Esophagus muscularis mucosa (tissue), 4 donors: ENCODE measurements at regions not wholly inside any gene's neighbourhood (a gene's known extent, or its start where the extent isn't known, plus 50 kb on each side); places are given as distances from the start of the nearest gene placed in this dataset.

Experiments
- DNase-seq: peaks from one replicate; pipeline ENCODE4 v3.0.0-alpha.2; 2017; ENCODE audit errors: extremely low spot score
- H3K27ac ChIP-seq, 4 donors: fragments of 200-600 bp; sonication (generic); replicated peaks in 1 of 4; 1 replicate in 3 of 4; 2 replicates in 1 of 4; pipeline ENCODE4 v1.5.1; 2016 to 2019; ENCODE audit warnings: mild to moderate bottlenecking in 1 of 4
- H3K27me3 ChIP-seq, 4 donors: fragments of 200-600 bp; sonication (generic); one replicate each; pipeline versions ENCODE4 v1.5.1 to v1.6.0; 2016 to 2019
- H3K36me3 ChIP-seq, 4 donors: fragments of 200-600 bp; sonication (generic); one replicate each; pipeline ENCODE4 v1.5.1; 2016 to 2019
- H3K4me1 ChIP-seq, 4 donors: fragments of 200-600 bp; sonication (generic); one replicate each; pipeline ENCODE4 v1.5.1; 2016 to 2019
- H3K4me3 ChIP-seq, 4 donors: fragments of 200-600 bp; sonication (generic); 1 replicate in 2 of 4; 2 replicates in 2 of 4; pipeline ENCODE4 v1.5.1; 2016 to 2019; ENCODE audit warnings: mild to moderate bottlenecking in 4 of 4, moderate library complexity in 1 of 4
- H3K9me3 ChIP-seq, 4 donors: fragments of 200-600 bp; sonication (generic); 1 replicate in 3 of 4; 2 replicates in 1 of 4; pipeline ENCODE4 v1.5.1; 2016 to 2019
- CTCF ChIP-seq, 3 experiments: fragments of 200-600 bp in 2 of 3; fragments of 450-650 bp in 1 of 3; sonication (generic) in 2 of 3; IDR thresholded peaks; one replicate each; pipeline ENCODE4 v1.5.1; 2017 to 2019; ENCODE audit warnings: antibody characterized with exemption in 3 of 3, mild to moderate bottlenecking in 2 of 3, moderate library complexity in 1 of 3
- EP300 ChIP-seq: sonication (generic); formaldehyde crosslinking; IDR thresholded peaks from one replicate; pipeline ENCODE4 v1.6.1; 2017; ENCODE audit warnings: antibody characterized with exemption
- POLR2A ChIP-seq: fragments of 450-650 bp; IDR thresholded peaks from one replicate; pipeline ENCODE4 v1.6.1; 2017; ENCODE audit warnings: antibody characterized with exemption, moderate library complexity, mild to moderate bottlenecking, low read depth
- POLR2AphosphoS5 ChIP-seq, 2 donors: sonication (generic); formaldehyde crosslinking; IDR thresholded peaks; one replicate each; pipeline ENCODE4 v1.6.1; 2017; ENCODE audit warnings: antibody characterized with exemption in 2 of 2
- WGBS: methylation state at CpG from one replicate; pipeline ENCODE4 v1.1.5; 2018; 5-methylcytosine and 5-hydroxymethylcytosine counted together
- intact Hi-C: fragments of 100-400 bp; cut with DNase I; formaldehyde crosslinking; loops from one replicate; pipeline ENCODE4 v1.15.1; 2023

- intact Hi-C loops = no loop called here
- 44% methylated on average over 3 of the region's 4 CpGs for WGBS
- no peak for TF ChIP-seq POLR2AphosphoS5 (IDR thresholded peaks at IDR 0.05)
- TF ChIP-seq EP300 = no peak
Observed at GRCh38 chr2:104936527-104936926, 82.6 kb downstream of the POU3F3 start.

GRCh38 chr2:104938231-104938941 is 84.5 kb downstream of the POU3F3 start:
- intact Hi-C loops = no loop called here
- WGBS = 88% methylated on average over 10 of the region's 10 CpGs
- H3K4me1 ChIP-seq = no peaks in the 10 kb centered on the region
- peaks cover 0 to 19% (median 0%) of the 10 kb centered on the region in 4 donors for H3K27me3 ChIP-seq
- H3K27ac ChIP-seq = no peak overlapping the region
- H3K9me3 ChIP-seq = no peaks in the 10 kb centered on the region
- no peaks in the 10 kb centered on the region for H3K36me3 ChIP-seq
- H3K4me3 ChIP-seq = no peak overlapping the region
- DNase-seq = no peak
- TF ChIP-seq CTCF (IDR thresholded peaks at IDR 0.05) = no peak
- no peak for TF ChIP-seq POLR2AphosphoS5 (IDR thresholded peaks at IDR 0.05)
- no peak for TF ChIP-seq POLR2A
- no peak for TF ChIP-seq EP300

More at GRCh38 chr2:104936527-104936926, 82.6 kb downstream of the POU3F3 start:
- no peak for DNase-seq
- H3K36me3 ChIP-seq = no peaks in the 10 kb centered on the region
- H3K4me1 ChIP-seq = no peaks in the 10 kb centered on the region
- peaks cover 0 to 11% (median 0%) of the 10 kb centered on the region in 4 donors for H3K27me3 ChIP-seq
- no peak overlapping the region for H3K4me3 ChIP-seq
- H3K9me3 ChIP-seq = no peaks in the 10 kb centered on the region
- no peak overlapping the region for H3K27ac ChIP-seq

GRCh38 chr2:104939570-104940217 is 85.8 kb downstream of the POU3F3 start:
- TF ChIP-seq POLR2A (no peak), EP300 (no peak), CTCF (IDR thresholded peaks at IDR 0.05) (no peak)
- H3K36me3 ChIP-seq = no peaks in the 10 kb centered on the region
- H3K4me3 ChIP-seq = no peak overlapping the region
- intact Hi-C loops = no loop called here
- H3K4me1 ChIP-seq = no peaks in the 10 kb centered on the region
- WGBS = 72% methylated on average over 11 of the region's 11 CpGs
- H3K9me3 ChIP-seq = no peaks in the 10 kb centered on the region
- no peak for DNase-seq
- peaks cover 0 to 19% (median 0%) of the 10 kb centered on the region in 4 donors for H3K27me3 ChIP-seq
- no peak overlapping the region for H3K27ac ChIP-seq

- Histone ChIP-seq H3K4me1 (no peaks in the 10 kb centered on the region), H3K27me3 (peaks cover 0 to 37% (median 0%) of the 10 kb centered on the region in 4 donors), H3K9me3 (no peaks in the 10 kb centered on the region), H3K4me3 (no peak overlapping the region), H3K27ac (no peak overlapping the region), H3K36me3 (no peaks in the 10 kb centered on the region)
- WGBS = 88% methylated on average over 1 of the region's 1 CpG
- intact Hi-C loops = no loop called here
- DNase-seq = no peak
- TF ChIP-seq CTCF (IDR thresholded peaks at IDR 0.05) (peak in 2 of 3 experiments; percentile 7 to 9), POLR2AphosphoS5 (IDR thresholded peaks at IDR 0.05) (no peak)
Observed at GRCh38 chr2:104944495-104944894, 90.6 kb downstream of the POU3F3 start.

- H3K27ac ChIP-seq = no peak overlapping the region
- peaks cover 0 to 35% (median 0%) of the 10 kb centered on the region in 4 donors for H3K27me3 ChIP-seq
- H3K4me3 ChIP-seq = no peak overlapping the region
- intact Hi-C loops = no loop called here
- H3K9me3 ChIP-seq = no peaks in the 10 kb centered on the region
- no peak for DNase-seq
- 48% methylated on average over 5 of the region's 5 CpGs for WGBS
- H3K36me3 ChIP-seq = no peaks in the 10 kb centered on the region
- no peaks in the 10 kb centered on the region for H3K4me1 ChIP-seq
- TF ChIP-seq EP300 = no peak
- no peak for TF ChIP-seq POLR2A
- no peak for TF ChIP-seq CTCF (IDR thresholded peaks at IDR 0.05)
- no peak for TF ChIP-seq POLR2AphosphoS5 (IDR thresholded peaks at IDR 0.05)
Observed at GRCh38 chr2:104945121-104945520, 91.2 kb downstream of the POU3F3 start.
